Activated T-cell treated with anti-CD3 and anti-CD28 coated beads, Interleukin-2, amount 50 U/mL, for 24 hours (primary cell): ENCODE measurements at regions not wholly inside any gene's neighbourhood (a gene's known extent, or its start where the extent isn't known, plus 50 kb on each side); places are given as distances from the start of the nearest gene placed in this dataset.

ENCODE experiments used
- DNase-seq: peaks from one replicate; pipeline ENCODE4 v3.0.0-alpha.2; 2020
- H3K27ac Mint-ChIP-seq: 2 replicates; pipeline ENCODE4 v1.8.0; 2020; ENCODE audit warnings: mild to moderate bottlenecking, mixed read lengths
- H3K27me3 Mint-ChIP-seq: 2 replicates; pipeline ENCODE4 v1.8.0; 2020; ENCODE audit warnings: mixed read lengths
- H3K36me3 Mint-ChIP-seq: 2 replicates; pipeline ENCODE4 v1.8.0; 2020; ENCODE audit warnings: low read depth, mixed read lengths
- H3K4me1 Mint-ChIP-seq: 2 replicates; pipeline ENCODE4 v1.8.0; 2020; ENCODE audit warnings: low read depth, mixed read lengths
- H3K4me3 Mint-ChIP-seq: 2 replicates; pipeline ENCODE4 v1.8.0; 2020; ENCODE audit warnings: mild to moderate bottlenecking, moderate library complexity, mixed read lengths
- H3K9me3 Mint-ChIP-seq: 2 replicates; pipeline ENCODE4 v1.8.0; 2020; ENCODE audit warnings: mixed read lengths

DNA sequence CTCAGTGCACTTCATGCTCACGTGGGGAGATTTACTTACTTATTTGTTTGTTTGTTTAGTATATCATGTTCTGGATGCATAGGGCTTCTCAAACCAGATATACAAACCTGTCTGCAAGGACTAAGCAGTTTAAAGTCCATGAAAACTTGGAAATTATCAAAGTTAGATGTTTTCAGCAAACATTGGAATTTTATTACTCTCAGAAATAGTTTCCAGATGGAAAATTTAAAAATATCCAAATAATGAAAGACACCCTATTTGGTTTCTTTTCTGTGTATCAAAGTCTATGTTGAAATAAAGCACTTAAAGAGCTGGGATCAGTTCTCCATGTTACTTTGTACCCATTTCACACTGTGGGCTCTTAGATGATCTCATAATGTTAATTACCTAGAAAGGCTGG, 312.1 kb downstream of the PPP1R2C start:
- DNase-seq = no peak
- H3K27me3 Mint-ChIP-seq = peaks cover 42% of the 10 kb centered on the region
- no peaks in the 10 kb centered on the region for H3K9me3 Mint-ChIP-seq

DNA sequence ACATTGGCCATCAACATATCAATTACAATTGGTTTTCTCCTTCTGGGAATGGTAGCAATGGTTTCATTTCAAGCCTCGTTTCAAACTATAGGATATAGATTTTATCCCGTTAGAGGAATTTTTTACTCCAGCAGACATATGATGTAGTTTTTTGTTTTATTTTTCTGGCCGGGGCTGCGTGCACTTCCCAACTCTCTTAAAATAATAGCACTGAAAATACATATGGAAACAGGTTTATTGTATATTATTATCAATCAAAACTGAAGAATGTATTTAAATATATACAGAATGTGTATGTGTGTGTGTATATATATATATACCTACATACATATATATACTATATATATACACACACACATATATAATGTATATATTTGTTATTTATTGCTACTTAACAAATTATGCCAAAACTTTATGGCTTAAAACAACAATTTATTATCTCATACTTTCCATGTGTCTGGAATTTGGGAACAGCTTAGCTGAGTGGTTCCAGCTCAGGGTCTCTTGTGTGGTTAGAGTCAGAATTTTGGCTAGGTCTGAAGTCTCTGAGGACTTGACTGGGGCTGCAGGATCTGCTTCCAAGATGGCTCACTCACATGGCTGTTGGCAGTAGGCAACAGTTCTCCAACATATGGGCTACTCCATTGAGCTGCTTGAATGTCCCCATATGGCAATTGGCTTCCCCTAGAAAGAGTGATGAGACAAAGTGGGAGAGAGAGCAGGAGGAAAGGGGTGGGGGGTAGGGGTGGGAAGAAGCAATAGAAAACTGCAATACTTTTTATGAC, 314.1 kb downstream of the PPP1R2C start:
- no peaks in the 10 kb centered on the region for H3K9me3 Mint-ChIP-seq
- H3K27ac Mint-ChIP-seq = no peak overlapping the region
- H3K4me3 Mint-ChIP-seq = no peak overlapping the region

More for the DNA sequence above, 312.1 kb downstream of the PPP1R2C start:
- Mint-ChIP-seq H3K4me1 (no peaks in the 10 kb centered on the region), H3K36me3 (no peaks in the 10 kb centered on the region), H3K27ac (no peak overlapping the region), H3K4me3 (no peak overlapping the region)

DNA sequence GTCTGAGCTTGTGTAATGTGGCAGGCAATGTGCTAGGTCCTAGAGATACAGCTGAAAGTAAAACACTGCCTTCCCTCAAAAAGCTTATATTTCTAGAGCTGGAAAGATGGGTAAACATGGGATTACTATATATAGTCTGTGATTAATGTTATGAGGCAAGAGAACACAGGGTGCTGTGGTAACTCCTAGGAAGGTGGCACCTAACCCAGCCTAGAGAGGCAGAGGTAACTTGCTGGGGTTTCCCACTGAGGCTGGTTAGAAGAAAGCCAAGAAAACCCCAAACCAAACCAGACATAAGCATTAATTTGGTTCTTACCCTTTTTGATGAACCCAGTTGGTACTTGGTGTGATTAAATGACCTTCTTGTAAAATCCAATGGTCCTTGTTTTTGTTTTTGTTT, 315.0 kb downstream of the PPP1R2C start:
- Mint-ChIP-seq H3K36me3 (no peaks in the 10 kb centered on the region), H3K4me3 (no peak overlapping the region), H3K4me1 (no peaks in the 10 kb centered on the region), H3K9me3 (no peaks in the 10 kb centered on the region), H3K27ac (no peak overlapping the region), H3K27me3 (peaks cover 28% of the 10 kb centered on the region)
- no peak for DNase-seq

More for the DNA sequence above, 314.1 kb downstream of the PPP1R2C start:
- no peak for DNase-seq
- Mint-ChIP-seq H3K27me3 (peaks cover 38% of the 10 kb centered on the region), H3K4me1 (no peaks in the 10 kb centered on the region), H3K36me3 (no peaks in the 10 kb centered on the region)

DNA sequence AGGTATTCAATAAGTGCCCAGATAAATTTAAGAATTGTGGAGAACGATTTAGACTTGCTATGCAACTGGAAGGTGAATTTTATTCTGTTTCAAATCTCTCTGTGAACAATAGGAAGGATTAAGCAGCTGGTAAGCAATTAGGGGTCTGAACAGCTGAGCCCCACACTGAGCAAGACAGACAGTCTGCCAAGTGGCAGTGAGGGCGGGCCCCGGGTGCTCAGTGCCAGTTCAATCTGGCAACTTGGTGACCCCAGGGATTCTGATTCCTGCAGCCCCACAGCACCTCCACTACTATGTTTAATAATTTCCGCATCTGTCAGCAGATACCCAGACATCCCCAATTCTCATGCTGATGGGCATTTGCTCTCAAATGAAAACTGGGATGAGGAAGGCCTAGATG, 317.3 kb downstream of the PPP1R2C start:
- H3K36me3 Mint-ChIP-seq = no peaks in the 10 kb centered on the region
- H3K27ac Mint-ChIP-seq = no peak overlapping the region
- no peak for DNase-seq

DNA sequence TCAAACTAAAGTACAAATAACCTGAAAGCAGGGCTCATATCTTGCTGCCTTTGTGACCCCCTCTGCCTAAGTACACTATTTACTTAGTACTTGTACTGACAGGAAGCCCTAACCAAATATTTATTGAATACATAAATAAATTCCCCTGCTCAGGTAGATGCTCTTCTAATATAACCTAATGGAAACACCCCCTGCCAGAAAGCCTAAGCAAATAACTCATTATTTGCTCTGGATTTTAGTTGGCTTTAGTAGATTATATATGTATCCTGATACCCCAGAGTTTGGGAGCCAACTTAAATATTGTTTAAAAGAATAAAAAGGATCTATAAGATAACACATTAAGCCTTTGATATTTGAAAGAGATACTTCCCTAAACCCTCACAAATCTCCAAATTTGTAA, 318.2 kb downstream of the PPP1R2C start:
- Mint-ChIP-seq H3K9me3 (no peaks in the 10 kb centered on the region), H3K36me3 (no peaks in the 10 kb centered on the region), H3K4me3 (no peak overlapping the region), H3K27ac (no peak overlapping the region), H3K27me3 (peaks cover 18% of the 10 kb centered on the region), H3K4me1 (no peaks in the 10 kb centered on the region)
- no peak for DNase-seq

More for the DNA sequence above, 317.3 kb downstream of the PPP1R2C start:
- Mint-ChIP-seq H3K4me3 (no peak overlapping the region), H3K4me1 (no peaks in the 10 kb centered on the region), H3K9me3 (no peaks in the 10 kb centered on the region), H3K27me3 (peaks cover 22% of the 10 kb centered on the region)

DNA sequence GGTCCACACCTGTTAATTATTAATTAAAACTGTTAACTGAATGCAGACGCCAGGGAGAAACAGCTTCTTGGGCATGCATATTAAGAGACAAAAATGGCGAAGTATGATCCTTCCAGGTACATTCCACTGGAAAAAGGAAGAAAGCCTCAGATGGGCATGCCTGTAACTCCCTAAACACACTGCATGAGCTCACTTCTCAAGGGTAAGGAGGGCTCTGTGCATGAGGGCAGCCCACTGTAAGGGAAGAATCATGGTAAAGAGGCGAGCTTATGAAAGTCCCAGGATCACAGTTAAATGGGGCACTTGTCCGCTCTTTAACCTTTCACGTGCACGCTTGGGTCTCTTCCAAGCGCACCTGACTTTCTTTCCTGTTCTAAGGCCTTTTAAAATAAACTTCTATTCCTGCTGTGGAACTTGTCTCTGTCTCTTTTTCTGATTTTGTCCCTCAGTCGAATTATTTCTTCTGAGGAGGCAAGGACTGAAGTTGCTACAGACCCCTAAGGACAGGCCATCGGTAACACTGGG, 321.7 kb downstream of the PPP1R2C start:
- Mint-ChIP-seq H3K4me3 (no peak overlapping the region), H3K36me3 (no peaks in the 10 kb centered on the region), H3K4me1 (no peaks in the 10 kb centered on the region), H3K27me3 (peaks cover 8% of the 10 kb centered on the region), H3K27ac (no peak overlapping the region), H3K9me3 (no peaks in the 10 kb centered on the region)
- no peak for DNase-seq

DNA sequence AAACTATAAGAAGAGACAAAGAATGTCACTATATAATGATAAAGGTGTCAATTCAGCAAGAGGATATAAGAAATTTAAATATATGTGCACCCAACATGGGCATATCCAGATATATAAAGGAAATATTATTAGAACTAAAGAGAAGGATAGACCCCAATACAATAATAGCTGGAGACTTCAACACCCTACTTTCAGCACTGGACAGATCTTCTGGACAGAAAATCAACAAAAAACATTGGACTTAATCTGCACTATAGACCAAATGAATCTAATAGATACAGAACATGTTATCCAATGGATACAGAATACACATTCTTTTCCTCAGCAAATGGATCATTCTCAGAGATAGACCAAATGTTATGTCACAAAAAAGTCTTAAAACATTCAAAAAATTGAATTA, 327.7 kb downstream of the PPP1R2C start:
- Mint-ChIP-seq H3K27me3 (no peaks in the 10 kb centered on the region), H3K4me3 (no peak overlapping the region), H3K27ac (no peak overlapping the region), H3K36me3 (no peaks in the 10 kb centered on the region), H3K4me1 (no peaks in the 10 kb centered on the region), H3K9me3 (no peaks in the 10 kb centered on the region)
- no peak for DNase-seq

DNA sequence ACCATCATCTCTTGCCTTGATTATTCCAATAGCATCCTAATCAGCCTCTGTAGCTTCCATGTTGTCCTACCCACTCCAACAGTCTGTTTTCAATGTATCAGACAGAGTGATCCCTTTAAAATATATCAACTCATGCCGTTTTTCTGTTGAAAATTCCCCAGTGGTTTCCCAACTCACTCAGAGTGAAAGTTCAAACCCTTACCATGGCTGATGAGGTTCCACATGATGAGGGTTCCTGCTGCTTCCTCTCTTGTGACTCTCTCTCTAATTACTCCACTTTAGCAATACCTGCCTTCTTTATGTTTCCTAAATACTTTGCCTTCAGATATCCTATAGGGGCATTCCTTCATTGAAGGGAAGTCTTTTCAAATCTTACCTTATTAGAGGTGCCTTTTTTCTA, 334.7 kb downstream of the PPP1R2C start:
- Mint-ChIP-seq H3K4me3 (no peak overlapping the region), H3K9me3 (peaks cover 7% of the 10 kb centered on the region), H3K27me3 (peaks cover 16% of the 10 kb centered on the region), H3K4me1 (peaks cover 4% of the 10 kb centered on the region), H3K36me3 (no peaks in the 10 kb centered on the region), H3K27ac (no peak overlapping the region)
- DNase-seq = no peak

DNA sequence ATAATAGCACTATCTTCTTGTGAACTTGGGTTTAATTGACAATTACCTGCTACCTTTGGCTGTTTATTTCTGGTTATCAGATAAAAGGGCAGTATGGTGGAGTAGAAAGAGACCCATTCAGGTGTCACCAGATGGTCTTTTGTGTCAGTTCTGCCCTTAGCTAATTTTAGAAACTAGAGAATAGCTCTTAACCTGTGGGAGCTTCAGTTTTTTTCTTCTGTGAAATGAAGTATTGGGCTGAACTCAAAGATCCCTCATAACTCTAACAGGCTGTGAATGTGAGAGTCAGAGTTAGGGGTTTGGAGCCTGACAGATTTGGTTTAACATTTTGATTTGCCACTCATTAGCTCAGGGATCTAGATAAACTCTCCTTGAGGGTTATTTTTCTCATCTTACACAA, 335.2 kb downstream of the PPP1R2C start:
- no peaks in the 10 kb centered on the region for H3K36me3 Mint-ChIP-seq
- H3K4me3 Mint-ChIP-seq = no peak overlapping the region
- H3K9me3 Mint-ChIP-seq = peaks cover 7% of the 10 kb centered on the region
- H3K27ac Mint-ChIP-seq = no peak overlapping the region
- H3K4me1 Mint-ChIP-seq = peaks cover 7% of the 10 kb centered on the region
- peaks cover 22% of the 10 kb centered on the region for H3K27me3 Mint-ChIP-seq
- DNase-seq = no peak

DNA sequence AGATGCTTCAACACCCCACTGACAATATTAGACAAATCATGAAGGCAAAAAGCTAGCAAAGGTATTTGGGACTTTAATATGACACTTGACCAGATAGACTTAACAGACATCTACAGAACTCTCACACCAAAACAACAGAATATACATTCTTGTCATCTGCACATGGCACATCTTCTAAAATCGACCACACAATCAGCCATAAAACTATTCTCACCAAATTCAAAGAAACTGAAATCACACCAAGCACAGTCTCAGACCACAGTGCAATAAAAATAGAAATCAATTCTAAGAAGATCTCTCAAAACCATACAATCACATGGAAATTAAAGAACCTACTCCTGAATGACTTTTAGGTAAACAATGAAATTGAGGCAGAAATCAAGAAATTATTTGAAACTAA, 340.8 kb downstream of the PPP1R2C start:
- no peak for DNase-seq
- H3K27me3 Mint-ChIP-seq = peaks cover 50% of the 10 kb centered on the region
- no peaks in the 10 kb centered on the region for H3K36me3 Mint-ChIP-seq
- H3K27ac Mint-ChIP-seq = no peak overlapping the region
- H3K4me3 Mint-ChIP-seq = no peak overlapping the region
- no peaks in the 10 kb centered on the region for H3K9me3 Mint-ChIP-seq
- peaks cover 13% of the 10 kb centered on the region for H3K4me1 Mint-ChIP-seq

DNA sequence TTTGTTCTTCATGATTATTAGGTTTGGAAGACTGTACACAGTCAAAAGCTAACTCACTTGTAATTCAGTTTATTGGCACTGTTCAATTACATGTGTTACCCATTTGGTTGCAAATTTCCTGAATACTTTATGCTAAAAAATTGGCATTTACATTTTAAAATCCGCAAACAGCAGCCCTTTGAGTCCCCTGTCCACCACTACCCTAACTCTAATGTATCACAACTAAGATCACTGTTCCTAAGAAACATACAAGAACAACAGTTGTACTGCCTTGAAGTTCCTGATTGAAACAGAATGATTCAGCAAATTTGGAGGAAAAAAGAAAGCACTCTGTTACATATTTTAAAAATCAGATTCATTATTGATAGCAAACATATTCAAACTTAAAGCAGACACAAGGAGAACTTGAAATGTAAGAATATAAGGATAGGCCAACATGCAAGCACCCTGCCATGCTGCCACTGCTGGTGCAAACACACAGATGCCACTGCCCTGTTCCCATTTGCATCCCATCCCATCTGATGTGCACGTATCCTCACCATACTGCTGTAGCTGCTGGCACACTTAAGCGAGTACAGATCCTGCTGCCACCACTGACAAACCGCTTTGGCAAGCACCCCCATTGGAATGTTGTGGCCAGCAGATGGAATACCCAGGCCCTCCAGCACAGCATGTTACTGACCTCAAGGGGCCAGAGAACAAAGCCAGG, 343.4 kb downstream of the PPP1R2C start:
- DNase-seq = no peak
- H3K27me3 Mint-ChIP-seq = peaks cover 56% of the 10 kb centered on the region
- no peaks in the 10 kb centered on the region for H3K9me3 Mint-ChIP-seq
- H3K4me3 Mint-ChIP-seq = no peak overlapping the region
- H3K36me3 Mint-ChIP-seq = no peaks in the 10 kb centered on the region
- peaks cover 13% of the 10 kb centered on the region for H3K4me1 Mint-ChIP-seq
- H3K27ac Mint-ChIP-seq = no peak overlapping the region

DNA sequence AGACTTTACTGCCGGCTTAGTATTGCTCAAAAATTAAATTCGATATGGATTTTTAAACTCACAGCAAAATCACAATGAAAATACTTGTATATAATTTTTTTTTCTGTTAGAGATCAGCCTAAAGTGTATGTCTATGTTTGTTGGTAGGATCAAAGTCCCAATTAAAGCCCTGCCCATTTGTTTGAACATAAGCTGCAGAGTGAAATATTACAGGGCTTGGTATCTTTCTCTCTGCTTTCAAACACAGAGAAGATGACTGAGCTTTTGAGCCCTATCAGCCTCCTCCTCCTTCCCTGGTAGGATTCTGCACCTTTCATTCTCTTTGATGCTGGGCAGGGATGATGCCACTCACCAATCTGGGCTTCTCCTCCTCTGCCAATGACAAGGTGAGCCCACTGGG, 345.4 kb downstream of the PPP1R2C start:
- H3K4me1 Mint-ChIP-seq = peaks cover 9% of the 10 kb centered on the region
- DNase-seq = no peak
- no peaks in the 10 kb centered on the region for H3K36me3 Mint-ChIP-seq
- H3K27me3 Mint-ChIP-seq = peaks cover 45% of the 10 kb centered on the region
- H3K27ac Mint-ChIP-seq = no peak overlapping the region
- H3K9me3 Mint-ChIP-seq = no peaks in the 10 kb centered on the region
- no peak overlapping the region for H3K4me3 Mint-ChIP-seq

DNA sequence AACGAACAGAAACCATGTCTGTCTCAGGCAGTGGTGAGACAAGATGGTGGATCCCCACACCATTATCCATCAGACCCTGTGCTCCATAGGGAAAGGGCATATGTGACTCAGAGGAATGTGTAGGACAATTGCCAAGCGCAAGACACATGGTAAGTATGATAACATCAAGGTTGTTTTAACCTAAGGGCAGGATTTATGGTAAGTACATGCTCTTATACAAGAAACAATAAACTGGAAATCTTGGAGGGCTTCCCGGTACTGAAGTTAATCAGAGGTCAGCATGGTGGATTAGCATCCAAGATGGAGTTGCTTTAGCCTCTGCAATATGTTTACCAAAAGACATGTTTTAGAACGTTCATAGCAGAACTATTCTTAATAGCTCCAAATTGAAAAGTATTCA, 355.0 kb downstream of the PPP1R2C start:
- no peak overlapping the region for H3K4me3 Mint-ChIP-seq
- peaks cover 35% of the 10 kb centered on the region for H3K27me3 Mint-ChIP-seq
- no peak for DNase-seq
- peaks cover 2% of the 10 kb centered on the region for H3K9me3 Mint-ChIP-seq
- no peaks in the 10 kb centered on the region for H3K36me3 Mint-ChIP-seq
- H3K4me1 Mint-ChIP-seq = no peaks in the 10 kb centered on the region
- no peak overlapping the region for H3K27ac Mint-ChIP-seq

DNA sequence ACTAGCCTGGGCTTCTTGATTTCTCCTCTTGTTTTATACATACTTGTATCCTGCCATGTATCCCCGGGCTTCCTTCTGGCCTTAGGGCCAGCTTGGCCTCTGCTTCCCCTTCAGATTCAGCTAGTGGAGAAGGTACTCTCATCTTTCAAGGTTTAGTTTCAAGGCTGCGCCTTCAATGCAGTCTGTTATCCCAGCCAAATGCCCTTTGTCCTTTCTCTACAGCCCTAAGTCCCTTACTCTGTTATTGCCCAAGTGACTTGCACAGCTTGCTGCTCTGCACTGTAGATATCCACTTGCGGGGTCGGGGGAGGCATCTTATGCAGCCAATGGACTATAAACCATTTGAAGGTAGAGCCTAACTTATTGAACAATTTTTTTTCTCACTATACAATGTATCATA, 357.5 kb downstream of the PPP1R2C start:
- Mint-ChIP-seq H3K9me3 (peaks cover 2% of the 10 kb centered on the region), H3K27me3 (peaks cover 49% of the 10 kb centered on the region), H3K4me3 (no peak overlapping the region), H3K36me3 (no peaks in the 10 kb centered on the region), H3K4me1 (no peaks in the 10 kb centered on the region), H3K27ac (no peak overlapping the region)
- DNase-seq = no peak

DNA sequence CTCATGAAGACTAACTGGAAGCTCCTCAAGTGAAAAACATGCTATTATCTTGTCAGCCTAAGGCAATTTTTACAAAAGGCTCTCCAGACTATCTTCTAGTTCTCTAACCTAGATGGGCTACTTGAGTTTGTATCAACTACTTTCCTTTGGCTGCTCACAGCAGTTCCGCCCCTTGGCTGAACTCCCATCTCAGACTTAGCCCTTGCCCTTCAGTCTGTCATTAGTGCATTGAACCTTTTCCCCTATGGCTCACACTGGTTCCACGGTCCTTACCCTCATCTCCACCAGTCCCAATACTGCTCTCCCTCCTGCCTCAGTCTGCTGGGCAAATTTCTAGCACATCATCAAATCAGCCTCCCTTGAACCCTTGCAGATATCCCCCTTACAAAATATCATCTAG, 362.3 kb downstream of the PPP1R2C start:
- DNase-seq = no peak
- no peak overlapping the region for H3K27ac Mint-ChIP-seq
- no peak overlapping the region for H3K4me3 Mint-ChIP-seq
- H3K4me1 Mint-ChIP-seq = peaks cover 3% of the 10 kb centered on the region
- peaks cover 35% of the 10 kb centered on the region for H3K27me3 Mint-ChIP-seq
- H3K36me3 Mint-ChIP-seq = no peaks in the 10 kb centered on the region
- peaks cover 10% of the 10 kb centered on the region for H3K9me3 Mint-ChIP-seq
